Left forelimb (tissue), 1 donor: ENCODE measurements at regions not wholly inside any gene's neighbourhood (a gene's known extent, or its start where the extent isn't known, plus 50 kb on each side); places are given as distances from the start of the nearest gene placed in this dataset.
A peak's percentile ranks its signal among the peaks of the same experiment; 100 is the strongest.

ENCODE experiments used
- DNase-seq: peaks from one replicate; pipeline ENCODE4 v3.0.0-alpha.2; 2018; ENCODE audit warnings: low spot score

DNA sequence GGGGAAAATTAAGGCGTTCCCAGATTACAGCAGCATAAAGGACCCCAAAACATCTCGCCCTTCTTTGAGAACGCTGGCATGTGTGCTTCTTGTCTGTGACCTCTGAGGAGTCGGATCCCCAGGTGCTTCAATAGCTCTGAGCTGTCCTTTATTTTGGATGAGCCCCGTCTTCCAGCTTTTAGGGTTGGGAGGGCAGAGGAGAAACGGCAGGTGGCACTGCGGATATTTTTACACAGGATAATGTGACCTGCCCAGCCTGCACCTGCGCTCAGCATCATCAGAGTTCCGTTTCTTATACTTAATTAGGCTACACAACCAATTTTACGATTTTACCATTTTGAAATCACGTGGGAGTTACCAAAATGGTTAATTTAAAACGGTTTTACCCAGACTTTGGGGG lies 147.7 kb upstream of the RPS6KA2 start:
- peak; percentile 38 for DNase-seq

DNA sequence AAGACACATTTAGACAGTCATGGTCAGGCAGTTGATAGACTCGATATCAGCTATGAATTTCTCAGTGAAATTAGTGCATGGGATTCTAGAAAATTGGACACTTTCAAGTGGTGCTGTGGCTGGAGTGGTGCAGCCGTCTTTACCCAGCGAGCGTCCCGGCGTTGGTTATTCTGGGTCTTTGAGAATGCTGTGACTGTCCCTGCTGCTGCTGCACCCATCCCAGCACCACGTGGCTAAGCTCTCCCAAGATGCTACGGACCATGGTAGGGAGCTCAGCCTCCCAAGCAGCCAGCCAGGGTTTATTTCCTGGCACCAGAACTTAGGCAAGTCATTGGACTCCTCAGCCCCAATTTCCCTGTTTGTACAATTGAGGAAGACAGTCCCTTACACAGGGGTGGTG lies 147.2 kb upstream of the RPS6KA2 start:
- DNase-seq: no peak

GRCh38 chr6:166772518-166772917 lies 145.5 kb upstream of the RPS6KA2 start:
- peak; percentile 28 for DNase-seq

DNA sequence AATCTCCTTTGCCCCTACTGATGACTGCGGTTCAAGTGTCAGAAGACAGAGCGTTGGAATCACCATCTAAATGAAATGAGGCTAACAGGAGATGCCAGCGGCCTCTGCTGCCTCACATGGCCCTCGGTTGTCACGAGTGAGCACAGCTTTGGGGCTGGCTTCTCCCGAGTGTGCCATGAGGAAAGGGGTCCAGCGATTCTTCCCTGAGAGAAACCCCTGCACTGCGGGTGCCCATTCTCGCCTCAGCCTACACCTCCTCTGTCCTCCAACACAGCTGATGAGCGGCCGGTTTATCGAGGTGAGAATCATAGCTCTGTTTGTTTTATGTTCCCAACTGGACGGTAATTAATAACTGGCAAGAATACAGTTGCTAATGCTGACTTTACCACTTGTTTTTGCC lies 144.7 kb upstream of the RPS6KA2 start:
- peak; percentile 33 for DNase-seq

- DNase-seq: peak; percentile 14
Measured at GRCh38 chr6:166770216-166771116, 143.4 kb upstream of the RPS6KA2 start.

- DNase-seq: no peak
Measured at GRCh38 chr6:166769648-166770047, 142.6 kb upstream of the RPS6KA2 start.

DNA sequence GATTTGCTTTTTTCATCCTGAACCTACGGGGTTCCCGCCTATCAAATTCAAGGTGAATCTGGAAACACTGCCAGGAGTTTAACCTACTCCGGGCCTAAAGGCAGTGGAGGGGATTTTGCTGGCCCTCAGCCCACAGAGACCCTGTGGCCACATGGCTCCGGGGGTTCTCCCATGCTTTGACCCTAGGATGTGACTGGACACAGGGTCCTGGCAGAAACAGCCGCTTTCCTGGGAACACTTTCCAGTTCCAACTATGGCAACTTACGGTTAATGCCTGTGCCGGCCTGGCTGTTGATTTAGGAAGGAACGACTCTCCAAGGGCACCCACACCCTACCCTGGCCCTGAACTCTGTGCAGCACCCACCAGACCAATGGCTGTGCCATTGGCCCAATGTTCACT lies 141.7 kb upstream of the RPS6KA2 start:
- no peak for DNase-seq

- DNase-seq: peak; percentile 18
Measured at GRCh38 chr6:166767230-166767629, 140.2 kb upstream of the RPS6KA2 start.

DNA sequence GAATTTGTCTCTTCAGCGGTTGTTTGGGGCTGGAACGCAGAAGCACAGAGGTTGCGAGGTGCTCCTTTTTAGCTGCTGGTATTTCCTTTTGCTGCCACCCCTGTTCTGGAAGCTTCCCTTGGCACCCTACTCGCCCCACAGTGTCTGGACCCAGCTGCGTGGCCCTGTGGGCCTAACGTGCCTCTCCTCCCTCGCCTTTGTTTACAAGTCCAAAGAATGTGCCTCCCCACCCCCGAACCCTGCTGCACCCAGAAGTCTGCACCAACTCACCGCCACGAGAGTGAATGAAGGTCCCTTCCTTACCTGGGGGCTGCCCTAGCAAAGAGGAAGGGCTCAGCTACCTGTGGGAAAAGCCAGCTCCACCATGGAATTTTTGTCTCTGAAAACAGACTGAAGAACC lies 139.7 kb upstream of the RPS6KA2 start:
- DNase-seq: no peak

DNA sequence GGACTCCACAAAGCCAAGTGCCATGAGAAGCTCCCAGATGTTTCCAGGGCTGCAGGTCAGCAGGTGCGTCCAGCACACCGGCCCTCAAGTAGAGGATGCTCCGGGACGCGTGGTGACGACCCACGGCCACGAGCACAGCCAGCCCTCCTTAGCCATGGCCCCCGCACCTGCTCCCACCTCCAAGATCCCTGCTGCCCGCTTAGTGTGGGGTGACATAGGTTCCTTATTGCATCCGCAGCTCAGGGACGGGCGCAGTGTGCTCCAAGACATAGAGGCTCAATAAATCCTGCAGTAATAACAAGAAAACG lies 138.1 kb upstream of the RPS6KA2 start:
- no peak for DNase-seq

- DNase-seq: no peak
Measured at GRCh38 chr6:166764473-166765233, 137.6 kb upstream of the RPS6KA2 start.

GRCh38 chr6:166763606-166764472 lies 136.8 kb upstream of the RPS6KA2 start:
- DNase-seq: no peak

DNA sequence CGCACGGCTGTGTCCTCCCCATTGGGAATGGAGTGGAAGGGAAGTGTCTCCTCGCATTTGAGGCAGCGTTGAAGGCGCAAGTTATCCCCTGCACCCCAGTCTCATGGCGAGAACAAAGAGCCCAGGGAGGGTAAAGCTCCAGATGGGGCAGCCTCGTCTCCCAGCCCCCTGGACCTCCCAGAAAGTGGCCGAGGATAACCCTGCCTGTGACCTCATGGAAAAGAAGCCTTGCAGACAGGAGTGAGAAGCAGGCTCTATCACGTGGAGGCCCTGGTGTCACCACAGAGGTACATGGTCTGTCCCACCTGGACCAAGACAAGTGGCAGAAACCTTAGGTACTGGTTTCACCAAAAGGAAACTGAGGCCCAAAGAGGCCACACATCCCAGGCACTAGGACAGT lies 134.8 kb upstream of the RPS6KA2 start:
- no peak for DNase-seq

- DNase-seq: no peak
Measured at GRCh38 chr6:166760288-166760687, 133.2 kb upstream of the RPS6KA2 start.

DNA sequence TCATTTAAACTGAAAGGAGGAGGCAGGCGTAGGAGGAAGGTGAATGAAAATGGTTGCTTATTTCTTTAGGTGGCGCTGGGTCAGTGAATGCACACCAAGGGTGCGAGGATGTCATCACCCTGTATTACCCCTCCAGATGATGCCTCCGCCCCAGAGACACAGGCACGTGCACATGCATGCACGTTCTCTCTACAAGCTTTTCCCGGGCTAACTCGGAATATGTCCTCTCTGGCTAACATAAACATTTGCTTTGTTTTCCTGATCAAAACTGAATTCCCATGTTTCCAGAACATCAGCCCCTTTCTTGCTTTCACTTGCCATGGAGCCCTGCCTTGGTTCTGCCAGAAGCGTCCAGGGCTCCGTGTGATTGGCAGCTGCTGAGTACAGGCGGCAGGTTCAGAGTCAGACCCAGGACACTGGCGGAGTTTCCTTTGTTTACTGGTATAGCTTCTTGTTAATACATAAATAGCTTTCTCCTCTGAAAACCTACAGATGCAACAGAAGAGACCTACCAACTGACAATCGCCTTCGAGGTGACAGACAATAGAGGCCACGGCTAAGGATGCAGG lies 131.2 kb upstream of the RPS6KA2 start:
- no peak for DNase-seq

DNA sequence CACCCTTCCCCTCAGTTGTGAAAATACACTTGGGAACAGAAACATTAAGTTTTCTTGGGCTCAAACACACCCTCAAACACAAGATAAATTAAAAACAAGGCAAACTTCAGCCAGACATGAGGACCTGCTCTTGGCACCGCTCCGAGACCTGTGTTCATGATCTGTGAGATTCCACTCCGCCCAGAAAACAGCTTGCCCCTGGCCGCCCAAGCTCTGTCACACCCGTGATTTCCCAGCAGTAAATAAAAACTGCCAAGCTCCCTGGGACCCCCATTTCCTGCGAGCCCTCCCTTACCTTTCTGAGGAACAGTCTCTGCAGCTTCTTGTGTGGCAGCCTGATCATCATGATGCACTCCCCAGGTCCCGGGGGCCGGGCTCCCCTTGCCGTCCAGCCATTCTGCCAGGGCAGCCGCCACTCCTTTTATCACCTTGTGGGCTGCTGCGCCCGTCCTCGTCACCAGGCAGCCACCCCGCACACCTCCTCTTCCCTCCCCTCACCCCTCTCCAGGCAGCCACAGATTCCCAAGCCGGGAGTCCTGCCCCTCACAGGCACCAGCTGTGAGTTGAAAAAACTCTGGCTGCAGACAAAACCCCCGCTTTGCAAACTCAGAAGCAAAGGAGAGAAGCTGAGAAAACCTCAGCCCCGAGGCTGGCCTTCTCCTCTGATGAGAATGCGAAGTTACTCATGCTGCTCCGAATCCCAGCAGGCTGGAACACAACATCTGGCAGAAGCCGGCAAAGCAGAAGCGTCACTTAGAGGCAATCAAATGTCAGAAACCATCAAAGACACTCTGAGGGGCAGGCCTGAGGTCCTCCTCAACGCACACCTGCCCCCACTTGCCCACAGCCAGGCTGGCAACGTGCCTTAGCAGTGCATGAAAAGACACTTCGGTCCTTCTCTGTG lies 130.4 kb upstream of the RPS6KA2 start:
- no peak for DNase-seq

GRCh38 chr6:166754218-166755030 lies 127.4 kb upstream of the RPS6KA2 start:
- DNase-seq: no peak

- DNase-seq: no peak
Measured at GRCh38 chr6:166752928-166753721, 126.1 kb upstream of the RPS6KA2 start.

- DNase-seq: no peak
Measured at GRCh38 chr6:166752097-166752496, 125.0 kb upstream of the RPS6KA2 start.
